ENCODE measurements at regions not wholly inside any gene's neighbourhood (a gene's known extent, or its start where the extent isn't known, plus 50 kb on each side); places are given as distances from the start of the nearest gene placed in this dataset.
A peak's percentile ranks its signal among the peaks of the same experiment; 100 is the strongest.

DNA sequence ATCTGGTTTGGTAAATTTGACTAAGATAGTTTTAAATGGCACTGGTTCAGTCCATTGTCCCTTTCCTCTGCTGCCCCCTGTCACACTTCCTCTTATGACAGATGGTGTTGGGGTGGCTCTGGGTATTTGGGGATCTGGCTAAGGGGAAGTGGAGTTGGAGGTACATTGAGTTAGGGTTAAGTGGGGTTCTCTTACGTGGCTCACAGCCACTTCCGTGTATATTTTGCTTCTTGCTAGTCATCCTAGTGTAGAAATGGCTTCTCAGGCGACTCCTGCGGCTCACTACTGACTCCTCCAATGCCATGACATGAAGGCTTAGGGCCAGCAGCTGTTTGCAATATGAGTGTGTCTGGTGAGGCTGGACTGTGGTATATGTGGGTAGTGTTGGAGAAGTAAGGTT, 187.0 kb downstream of the HAUS1 start:
- ChIA-PET POLR2A (ENCODE audit: partially characterized antibody) (interaction anchor here (1.0 kb wide), 1 partner anchor 11 kb away, joined by 3 read pairs; no protein-coding TSS in a partner anchor), CTCF (ENCODE audit: partially characterized antibody) (interaction anchor here (0.7 to 4.9 kb wide), 10 partner anchors 9 to 314 kb away, joined by 3 to 46 read pairs (median 3); a partner anchor contains a TSS)
- Histone ChIP-seq H4K8ac (ENCODE audit: extremely low read depth, insufficient read depth, low read length) (no peak overlapping the region), H4K91ac (replicated peaks; ENCODE audit: insufficient read length, low read length) (peak overlapping the region; percentile 17), H2AFZ (ENCODE audit: low read length) (no peak overlapping the region), H4K20me1 (replicated peaks in 1 of 2; ENCODE audit: control insufficient read depth in 1 of 2, insufficient read depth in 2 of 2, low read length in 2 of 2) (no peaks in the 10 kb centered on the region), H2AK5ac (ENCODE audit: low read depth, low read length) (no peak overlapping the region), H2BK120ac (replicated peaks; ENCODE audit: low read depth, low read length) (no peak overlapping the region), H3K18ac (ENCODE audit: extremely low read depth, low read length) (no peak overlapping the region), H3K23me2 (ENCODE audit: low read depth, low read length) (no peaks in the 10 kb centered on the region; the same call in 1 of the 2 replicates), H4K5ac (ENCODE audit: insufficient read length, low read depth, low read length) (no peak overlapping the region), H2BK15ac (ENCODE audit: low read length) (no peak overlapping the region), H3K27me3 (replicated peaks in 1 of 4; ENCODE audit: control insufficient read depth in 3 of 4, extremely low read depth in 1 of 4, insufficient read depth in 3 of 4, low read length in 3 of 4) (no peaks in the 10 kb centered on the region), H3K4me2 (ENCODE audit: insufficient read depth in 1 of 2, low read depth in 2 of 2, low read length in 2 of 2) (no peak overlapping the region), H3K79me1 (ENCODE audit: low read depth, low read length) (no peaks in the 10 kb centered on the region), H3K56ac (replicated peaks; ENCODE audit: insufficient read length, low read depth, low read length) (no peak overlapping the region), H3K27ac (ENCODE audit: low read depth, low read length) (no peak overlapping the region), H3K4me1 (replicated peaks in 1 of 4; ENCODE audit: control insufficient read depth in 3 of 4, insufficient read depth in 4 of 4, low read length in 3 of 4) (peaks cover 5 to 10% (median 9%) of the 10 kb centered on the region in 4 experiments), H3K4me3 (ENCODE audit: extremely low read depth in 1 of 4, insufficient read depth in 2 of 4, low read depth in 3 of 4, low read length in 4 of 4) (no peak overlapping the region), H3K4ac (replicated peaks; ENCODE audit: insufficient read length, low read depth, low read length) (no peak overlapping the region), H3K23ac (ENCODE audit: insufficient read length) (no peak overlapping the region), H3K9ac (replicated peaks in 1 of 4; ENCODE audit: extremely low read depth in 1 of 4, low read depth in 3 of 4, low read length in 3 of 4) (no peak overlapping the region), H2BK5ac (ENCODE audit: low read depth, low read length) (no peak overlapping the region), H2BK20ac (ENCODE audit: low read length) (0 out of 2 replicates have a peak overlapping the region, but pooled peaks have one; percentile 21), H3K14ac (ENCODE audit: insufficient read length) (no peak overlapping the region), H3K79me2 (ENCODE audit: control insufficient read depth in 1 of 2, insufficient read depth in 2 of 2, low read length in 2 of 2) (no peaks in the 10 kb centered on the region), H2BK12ac (ENCODE audit: low read depth, low read length) (no peak overlapping the region), H3K36me3 (ENCODE audit: control insufficient read depth in 2 of 4, insufficient read depth in 4 of 4, low read length in 3 of 4) (no peaks in the 10 kb centered on the region), H3K9me3 (ENCODE audit: insufficient read depth in 2 of 2, low read depth in 1 of 2, low read length in 1 of 2) (no peaks in the 10 kb centered on the region)
- 85% methylated on average over 4 of the region's 4 CpGs; no CpG with 5 or more reads in 1 of the 2 experiments for WGBS, 2 experiments (ENCODE audit: extremely low coverage in 1 of 2, insufficient coverage in 1 of 2, insufficient read length in 1 of 2, insufficient replicate concordance in 2 of 2, low coverage in 1 of 2, low lambda C conversion rate in 2 of 2, missing lambda C conversion rate in 1 of 2)
- no peak for TF ChIP-seq SIN3A (conservative IDR thresholded peaks at IDR 0.05 in 1 of 2, IDR thresholded peaks at IDR 0.05 in 1 of 2; ENCODE audit: low read depth in 1 of 2, low read length in 2 of 2)
- DNase-seq (ENCODE audit: low read depth in 1 of 2, low spot score in 2 of 2) (no peak), FAIRE-seq (no peak)

Data from H1 (cell line).